SK-N-SH (cell line): ENCODE measurements at regions not wholly inside any gene's neighbourhood (a gene's known extent, or its start where the extent isn't known, plus 50 kb on each side); places are given as distances from the start of the nearest gene placed in this dataset.

ENCODE experiments used
- CTCF ChIA-PET: fragments of 300-600, 350-600 bp; formaldehyde crosslinking; extraction: SDS; loops from one replicate; lab custom pipeline; 2021; lab: Yijun Ruan, JAX
- POLR2A ChIA-PET: fragments of 350-600 bp; sonication (Branson Sonifier 250); formaldehyde crosslinking; extraction: SDS; loops from one replicate; lab custom pipeline; 2020; ENCODE audit warnings: antibody characterized with exemption, inconsistent platforms; lab: Yijun Ruan, JAX
- DNase-seq: peaks from one replicate; pipeline ENCODE4 v3.0.0; 2012
- H2AFZ ChIP-seq: fragments of 200-600 bp; sonication (generic); 2 replicates; pipeline ENCODE4 v1.8.1; 2016; ENCODE audit warnings: antibody characterized with exemption, mild to moderate bottlenecking, low read depth
- H3F3A ChIP-seq: fragments of 200-600 bp; sonication (generic); replicated peaks from 2 replicates; pipeline ENCODE3; 2016; ENCODE audit warnings: antibody characterized with exemption, mild to moderate bottlenecking; ENCODE audit not compliant: insufficient read depth
- H3K27ac ChIP-seq, 2 experiments: fragments of 200-500 bp in 1 of 2; fragments of 200-600 bp in 1 of 2; sonication (Bioruptor generic) in 1 of 2; sonication (generic), shearing (Covaris generic) in 1 of 2; 2 replicates each; pipeline versions ENCODE4 v1.5.1 to v1.6.1; 2014 to 2016; ENCODE audit warnings: low read depth in 2 of 2, inconsistent platforms in 1 of 2, low read length in 1 of 2, mild to moderate bottlenecking in 1 of 2, mixed read lengths in 1 of 2
- H3K27me3 ChIP-seq: fragments of 200-600 bp; sonication (generic), shearing (Covaris generic); 2 replicates; pipeline ENCODE4 v1.6.1; 2016; ENCODE audit warnings: mixed run types; ENCODE audit not compliant: insufficient read depth
- H3K36me3 ChIP-seq, 2 experiments: fragments of 200-500 bp in 1 of 2; fragments of 200-600 bp in 1 of 2; sonication (Bioruptor generic) in 1 of 2; sonication (generic) in 1 of 2; replicated peaks in 1 of 2; 2 replicates each; pipeline versions ENCODE3 to v1.5.1; 2014 to 2016; ENCODE audit warnings: low read length in 1 of 2, mild to moderate bottlenecking in 1 of 2; ENCODE audit not compliant: insufficient read depth in 2 of 2, control insufficient read depth in 1 of 2
- H3K4me1 ChIP-seq, 2 experiments: fragments of 200-500 bp in 1 of 2; fragments of 200-600 bp in 1 of 2; sonication (Bioruptor generic) in 1 of 2; sonication (generic), shearing (Covaris generic) in 1 of 2; 2 replicates each; pipeline versions ENCODE4 v1.5.1 to v1.6.1; 2014 to 2016; ENCODE audit warnings: low read depth in 1 of 2, low read length in 1 of 2, mixed run types in 1 of 2; ENCODE audit not compliant: insufficient read depth in 2 of 2, control insufficient read depth in 1 of 2
- H3K4me2 ChIP-seq: fragments of 200-600 bp; sonication (generic), shearing (Covaris generic); 2 replicates; pipeline ENCODE4 v1.6.1; 2017; ENCODE audit warnings: mixed run types
- H3K4me3 ChIP-seq, 2 experiments: fragments of 200-500 bp in 1 of 2; fragments of 200-600 bp in 1 of 2; sonication (Bioruptor generic) in 1 of 2; sonication (generic), shearing (Covaris generic) in 1 of 2; 2 replicates each; pipeline versions ENCODE4 v1.5.1 to v1.8.1; 2014 to 2016; ENCODE audit warnings: low read depth in 2 of 2, inconsistent platforms in 1 of 2, low read length in 1 of 2, mild to moderate bottlenecking in 1 of 2, mixed read lengths in 1 of 2, moderate library complexity in 1 of 2
- H3K79me2 ChIP-seq: fragments of 200-600 bp; sonication (generic); 2 replicates; pipeline ENCODE4 v1.8.1; 2017; ENCODE audit warnings: mild to moderate bottlenecking; ENCODE audit not compliant: insufficient read depth
- H3K9ac ChIP-seq: fragments of 200-600 bp; sonication (generic); 2 replicates; pipeline ENCODE4 v1.6.1; 2017; ENCODE audit warnings: mixed run types
- H3K9me2 ChIP-seq: fragments of 200-600 bp; sonication (generic); 2 replicates; pipeline ENCODE4 v1.6.1; 2017; ENCODE audit warnings: mixed run types
- H3K9me3 ChIP-seq: fragments of 200-600 bp; sonication (generic); 2 replicates; pipeline ENCODE4 v1.6.1; 2017; ENCODE audit warnings: mixed run types, mild to moderate bottlenecking, moderate library complexity
- H4K20me1 ChIP-seq: fragments of 200-600 bp; sonication (generic); 2 replicates; pipeline ENCODE4 v1.6.1; 2017; ENCODE audit warnings: mild to moderate bottlenecking, mixed run types; ENCODE audit not compliant: insufficient read depth
- CHD2 ChIP-seq: fragments of 150-350 bp; IDR thresholded peaks from 2 replicates; pipeline ENCODE4 v1.6.1; 2018; ENCODE audit warnings: low read length; ENCODE audit not compliant: partially characterized antibody
- ELF1 ChIP-seq: IDR thresholded peaks from 2 replicates; pipeline ENCODE4 v1.4.0; 2012
- EP300 ChIP-seq, 2 experiments: IDR thresholded peaks; 2 replicates each; pipeline versions ENCODE4 v1.4.0 to v1.6.1; 2012; ENCODE audit warnings: borderline replicate concordance in 1 of 2, low read depth in 1 of 2, low read length in 1 of 2
- EZH2phosphoT487 ChIP-seq: fragments of 200-600 bp; sonication (generic); IDR thresholded peaks from 2 replicates; pipeline ENCODE4 v1.6.1; 2017; ENCODE audit warnings: low read depth, mixed run types, mild to moderate bottlenecking, antibody characterized with exemption, moderate library complexity, borderline replicate concordance
- FOSL2 ChIP-seq: IDR thresholded peaks from 2 replicates; pipeline ENCODE4 v1.4.0; 2012; ENCODE audit warnings: low read depth, mild to moderate bottlenecking, moderate library complexity, borderline replicate concordance
- FOXJ3 ChIP-seq: sonication (generic); formaldehyde crosslinking; IDR thresholded peaks from 2 replicates; pipeline ENCODE4 v1.5.1; 2020; ENCODE audit warnings: mild to moderate bottlenecking, missing genetic modification reagents
- MXI1 ChIP-seq: IDR thresholded peaks from 2 replicates; pipeline ENCODE4 v1.6.1; 2012; ENCODE audit warnings: mild to moderate bottlenecking, low read depth, low read length, improper control_type of control experiment
- NFIC ChIP-seq: IDR thresholded peaks from 2 replicates; pipeline ENCODE4 v1.4.0; 2012; ENCODE audit warnings: borderline replicate concordance
- NRF1 ChIP-seq: IDR thresholded peaks from 2 replicates; pipeline ENCODE4 v1.6.1; 2012; ENCODE audit warnings: low read depth, mild to moderate bottlenecking, low read length
- POLR2AphosphoS5 ChIP-seq: IDR thresholded peaks from 2 replicates; pipeline ENCODE4 v1.6.1; 2012; ENCODE audit warnings: low read depth, low read length
- RAD21 ChIP-seq: IDR thresholded peaks from 2 replicates; pipeline ENCODE4 v1.6.1; 2012; ENCODE audit warnings: mild to moderate bottlenecking, low read length
- RCOR1 ChIP-seq: fragments of 150-350 bp; IDR thresholded peaks from 2 replicates; pipeline ENCODE4 v1.6.1; 2017; ENCODE audit warnings: antibody characterized with exemption, low read length
- SIN3A ChIP-seq: IDR thresholded peaks from 2 replicates; pipeline ENCODE4 v1.6.1; 2012; ENCODE audit warnings: low read depth, mild to moderate bottlenecking, low read length, moderate library complexity, borderline replicate concordance
- TAF1 ChIP-seq: IDR thresholded peaks from 2 replicates; pipeline ENCODE4 v1.6.1; 2012; ENCODE audit warnings: low read depth, mild to moderate bottlenecking, low read length, moderate library complexity, borderline replicate concordance
- YY1 ChIP-seq: IDR thresholded peaks from 2 replicates; pipeline ENCODE4 v1.4.0; 2012; ENCODE audit warnings: low read depth, mild to moderate bottlenecking
- WGBS: methylation state at CpG from one replicate; pipeline ENCODE4 v1.1.6; 2017; ENCODE audit warnings: low lambda C conversion rate; 5-methylcytosine and 5-hydroxymethylcytosine counted together
- TF ChIP-seq, protein P1 (sequence below): fragments of 200-600 bp; sonication (generic); IDR thresholded peaks from 2 replicates; pipeline ENCODE4 v1.6.1; 2017; ENCODE audit warnings: antibody characterized with exemption, mild to moderate bottlenecking, moderate library complexity
- TF ChIP-seq, protein P2 (sequence below): IDR thresholded peaks from 2 replicates; pipeline ENCODE4 v1.4.0; 2012; ENCODE audit warnings: low read depth, borderline replicate concordance

DNA sequence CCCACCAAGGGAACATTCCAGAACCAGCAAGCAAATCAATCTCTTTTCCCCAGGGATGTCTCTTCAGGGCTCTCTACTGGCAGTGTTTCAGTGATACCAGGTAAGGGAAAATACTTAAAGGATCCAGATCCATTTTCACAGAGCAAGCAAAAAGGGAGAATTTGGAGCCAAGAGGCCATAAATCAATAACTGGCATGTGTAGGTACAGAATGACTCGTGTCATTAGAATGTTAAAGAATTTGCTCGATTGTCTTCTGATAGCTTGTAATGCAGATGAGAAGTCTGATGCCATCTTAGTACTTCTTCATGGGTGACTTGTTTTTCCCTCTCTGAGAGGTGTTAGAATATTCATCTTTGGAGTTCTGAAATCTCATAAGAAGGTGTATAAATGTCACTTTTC, 242.9 kb downstream of the KTN1 start:
- H2AFZ ChIP-seq, result no peak overlapping the region
- no peaks in the 10 kb centered on the region for H3K9me2 ChIP-seq
- no peaks in the 10 kb centered on the region for H3K79me2 ChIP-seq
- no peak for DNase-seq
- H3K4me2 ChIP-seq, result no peak overlapping the region
- H3K4me1 ChIP-seq, result no peaks in the 10 kb centered on the region
- H3K27me3 ChIP-seq, result no peaks in the 10 kb centered on the region
- H3K36me3 ChIP-seq, result no peaks in the 10 kb centered on the region
- H3F3A ChIP-seq, result no peaks in the 10 kb centered on the region
- H4K20me1 ChIP-seq, result no peaks in the 10 kb centered on the region
- CTCF ChIA-PET, result no interaction called here
- no peak overlapping the region for H3K27ac ChIP-seq
- no peak overlapping the region for H3K4me3 ChIP-seq
- 4% methylated on average over 2 of the region's 2 CpGs for WGBS
- no peaks in the 10 kb centered on the region for H3K9me3 ChIP-seq
- H3K9ac ChIP-seq, result no peak overlapping the region
- TF ChIP-seq SIN3A (no peak), EZH2phosphoT487 (no peak), EP300 (IDR thresholded peaks at IDR 0.05; ENCODE audit: borderline replicate concordance in 1 of 2, low read depth in 1 of 2, low read length in 1 of 2) (no peak), RCOR1 (no peak), MXI1 (no peak), RAD21 (no peak)
- POLR2A ChIA-PET, result no interaction called here

DNA sequence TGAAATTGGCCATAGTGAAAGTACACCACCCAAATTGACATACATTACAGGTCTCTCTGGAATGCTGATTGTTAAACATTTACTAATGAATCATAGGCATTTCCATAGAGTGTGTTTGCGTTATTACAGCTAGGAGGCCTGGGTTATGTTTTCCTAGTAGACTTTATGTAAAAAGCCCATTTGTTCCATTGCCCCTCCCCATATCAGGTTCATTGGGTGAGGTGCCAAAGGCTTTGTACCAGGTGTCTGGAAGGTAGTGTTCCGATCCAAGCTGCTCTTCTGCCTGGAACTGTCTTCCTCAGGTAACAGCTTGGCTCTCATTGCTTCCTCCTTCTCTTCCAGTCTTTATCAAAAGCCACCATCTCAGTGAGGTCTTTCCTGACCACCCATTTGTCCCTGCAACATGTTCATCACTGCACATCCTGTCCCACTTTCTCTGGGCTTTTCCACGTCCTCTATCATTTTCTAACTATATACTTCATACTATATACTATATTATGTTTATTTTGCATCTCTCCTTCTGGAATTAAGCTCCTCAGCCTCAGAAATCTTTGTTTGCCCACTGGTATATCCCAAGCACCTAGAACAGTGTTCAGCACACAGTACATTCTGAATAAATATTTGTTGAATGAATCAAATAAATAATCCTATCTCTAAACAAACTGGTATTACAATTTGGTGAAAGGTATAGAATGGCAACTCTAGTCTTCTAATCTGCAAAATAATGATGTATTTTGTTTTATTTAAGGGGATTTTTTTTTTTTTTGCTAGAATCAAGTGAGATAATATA, 252.3 kb downstream of the KTN1 start:
- H3K4me3 ChIP-seq, result no peak overlapping the region
- no peak overlapping the region for H3K27ac ChIP-seq
- CTCF ChIA-PET, result interaction anchor here (0.6 kb wide), 1 partner anchor 410 kb away, joined by 3 read pairs; no protein-coding TSS in a partner anchor

DNA sequence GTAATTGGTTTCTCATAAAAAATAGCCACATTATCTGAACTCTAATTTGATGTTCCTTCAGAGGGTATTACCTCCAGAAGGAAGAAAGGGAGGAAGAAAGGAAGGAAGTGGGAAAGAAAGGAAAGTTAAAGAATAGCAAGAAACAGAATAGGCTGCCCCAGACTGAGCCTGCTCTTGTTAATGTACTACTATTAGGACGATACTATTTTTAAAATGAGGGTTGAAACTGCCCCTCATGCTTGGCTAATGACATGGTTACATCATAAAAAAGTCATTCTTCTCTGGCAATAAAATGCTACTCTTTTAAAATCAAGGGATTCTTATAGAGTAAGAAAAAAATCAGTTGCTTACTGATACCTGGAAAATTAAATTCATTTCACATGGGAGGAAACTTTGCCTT, 253.0 kb downstream of the KTN1 start:
- Histone ChIP-seq H3K79me2 (no peaks in the 10 kb centered on the region), H3K9me3 (no peaks in the 10 kb centered on the region), H3K27me3 (no peaks in the 10 kb centered on the region; the same call in 1 of the 2 replicates), H3F3A (no peaks in the 10 kb centered on the region), H3K36me3 (no peaks in the 10 kb centered on the region), H3K4me2 (no peak overlapping the region), H2AFZ (no peak overlapping the region), H4K20me1 (no peaks in the 10 kb centered on the region), H3K9ac (no peak overlapping the region), H3K27ac (no peak overlapping the region), H3K9me2 (no peaks in the 10 kb centered on the region), H3K4me1 (no peaks in the 10 kb centered on the region), H3K4me3 (no peak overlapping the region)
- ChIA-PET POLR2A (no interaction called here), CTCF (interaction anchor here (0.6 kb wide), 1 partner anchor 409 kb away, joined by 3 read pairs; no protein-coding TSS in a partner anchor)
- DNase-seq, result no peak
- WGBS, result 0% methylated on average over 1 of the region's 1 CpG
- TF ChIP-seq YY1, result no peak
- no peak for TF ChIP-seq TAF1
- no peak for TF ChIP-seq POLR2AphosphoS5
- TF ChIP-seq ELF1, result no peak
- TF ChIP-seq, protein P1, sequence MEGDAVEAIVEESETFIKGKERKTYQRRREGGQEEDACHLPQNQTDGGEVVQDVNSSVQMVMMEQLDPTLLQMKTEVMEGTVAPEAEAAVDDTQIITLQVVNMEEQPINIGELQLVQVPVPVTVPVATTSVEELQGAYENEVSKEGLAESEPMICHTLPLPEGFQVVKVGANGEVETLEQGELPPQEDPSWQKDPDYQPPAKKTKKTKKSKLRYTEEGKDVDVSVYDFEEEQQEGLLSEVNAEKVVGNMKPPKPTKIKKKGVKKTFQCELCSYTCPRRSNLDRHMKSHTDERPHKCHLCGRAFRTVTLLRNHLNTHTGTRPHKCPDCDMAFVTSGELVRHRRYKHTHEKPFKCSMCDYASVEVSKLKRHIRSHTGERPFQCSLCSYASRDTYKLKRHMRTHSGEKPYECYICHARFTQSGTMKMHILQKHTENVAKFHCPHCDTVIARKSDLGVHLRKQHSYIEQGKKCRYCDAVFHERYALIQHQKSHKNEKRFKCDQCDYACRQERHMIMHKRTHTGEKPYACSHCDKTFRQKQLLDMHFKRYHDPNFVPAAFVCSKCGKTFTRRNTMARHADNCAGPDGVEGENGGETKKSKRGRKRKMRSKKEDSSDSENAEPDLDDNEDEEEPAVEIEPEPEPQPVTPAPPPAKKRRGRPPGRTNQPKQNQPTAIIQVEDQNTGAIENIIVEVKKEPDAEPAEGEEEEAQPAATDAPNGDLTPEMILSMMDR, result no peak
- TF ChIP-seq NRF1, result no peak
- TF ChIP-seq SIN3A, result no peak
- no peak for TF ChIP-seq NFIC
- TF ChIP-seq CHD2, result no peak
- no peak for TF ChIP-seq MXI1

More for the DNA sequence above, 252.3 kb downstream of the KTN1 start:
- no peaks in the 10 kb centered on the region for H3K9me2 ChIP-seq
- POLR2A ChIA-PET, result no interaction called here
- H3K9me3 ChIP-seq, result no peaks in the 10 kb centered on the region
- 0% methylated on average over 3 of the region's 3 CpGs for WGBS
- no peaks in the 10 kb centered on the region for H4K20me1 ChIP-seq
- no peak overlapping the region for H3K9ac ChIP-seq
- DNase-seq, result no peak
- H3K27me3 ChIP-seq, result no peaks in the 10 kb centered on the region; the same call in 1 of the 2 replicates
- H3K4me2 ChIP-seq, result no peak overlapping the region
- H3K4me1 ChIP-seq, result no peaks in the 10 kb centered on the region
- no peaks in the 10 kb centered on the region for H3K36me3 ChIP-seq
- no peaks in the 10 kb centered on the region for H3F3A ChIP-seq
- no peaks in the 10 kb centered on the region for H3K79me2 ChIP-seq
- no peak overlapping the region for H2AFZ ChIP-seq
- TF ChIP-seq FOXJ3 (CRISPR knock-in tag) (no peak), YY1 (no peak), FOSL2 (no peak)
- TF ChIP-seq, protein P2, sequence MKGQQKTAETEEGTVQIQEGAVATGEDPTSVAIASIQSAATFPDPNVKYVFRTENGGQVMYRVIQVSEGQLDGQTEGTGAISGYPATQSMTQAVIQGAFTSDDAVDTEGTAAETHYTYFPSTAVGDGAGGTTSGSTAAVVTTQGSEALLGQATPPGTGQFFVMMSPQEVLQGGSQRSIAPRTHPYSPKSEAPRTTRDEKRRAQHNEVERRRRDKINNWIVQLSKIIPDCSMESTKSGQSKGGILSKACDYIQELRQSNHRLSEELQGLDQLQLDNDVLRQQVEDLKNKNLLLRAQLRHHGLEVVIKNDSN, result no peak
